ENCODE measurements at regions not wholly inside any gene's neighbourhood (a gene's known extent, or its start where the extent isn't known, plus 50 kb on each side); places are given as distances from the start of the nearest gene placed in this dataset.
"Not testable (repeated sequence)": the region's sequence is repeated elsewhere in the genome, so short reads cannot be mapped to it uniquely, and the experiment has no call there.

DNA sequence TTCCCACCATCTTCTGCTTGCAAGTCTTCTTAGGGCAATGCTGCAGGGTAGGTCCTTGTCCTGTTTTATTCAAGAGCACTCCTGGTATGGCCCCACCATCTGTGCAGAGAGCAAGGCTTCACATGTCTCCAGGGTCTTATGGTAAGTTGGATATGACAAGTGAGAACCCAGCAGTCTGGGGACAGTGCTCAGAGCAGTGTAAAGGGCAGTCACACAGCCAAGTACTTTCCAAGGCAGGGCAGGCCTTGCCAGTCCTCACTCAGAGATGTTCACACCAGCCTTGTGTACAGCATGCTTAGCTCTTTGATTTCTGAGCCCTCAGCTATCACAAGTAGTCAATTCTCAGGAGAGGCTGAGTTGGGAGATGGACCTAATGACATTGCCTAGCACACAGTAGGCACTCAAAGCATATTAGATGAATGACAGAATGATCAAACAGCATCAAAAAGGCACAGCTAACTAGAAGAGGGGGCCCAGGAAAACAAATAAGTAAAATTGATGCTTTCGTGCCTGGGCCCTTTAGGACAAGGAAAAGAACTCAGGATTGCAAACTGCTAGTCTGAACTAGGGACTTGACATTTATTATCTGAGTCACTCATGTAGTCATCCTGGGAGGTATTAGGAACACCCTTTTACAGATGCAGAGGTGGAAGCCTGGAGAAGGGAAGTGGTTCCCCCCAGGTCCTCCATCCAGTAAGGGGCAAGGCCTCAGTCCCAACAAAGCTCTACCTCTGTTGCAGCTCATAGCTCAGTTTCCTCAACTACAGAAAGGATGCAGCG is 86.7 kb upstream of the CTAGE1 start:
- no peak for DNase-seq

DNA sequence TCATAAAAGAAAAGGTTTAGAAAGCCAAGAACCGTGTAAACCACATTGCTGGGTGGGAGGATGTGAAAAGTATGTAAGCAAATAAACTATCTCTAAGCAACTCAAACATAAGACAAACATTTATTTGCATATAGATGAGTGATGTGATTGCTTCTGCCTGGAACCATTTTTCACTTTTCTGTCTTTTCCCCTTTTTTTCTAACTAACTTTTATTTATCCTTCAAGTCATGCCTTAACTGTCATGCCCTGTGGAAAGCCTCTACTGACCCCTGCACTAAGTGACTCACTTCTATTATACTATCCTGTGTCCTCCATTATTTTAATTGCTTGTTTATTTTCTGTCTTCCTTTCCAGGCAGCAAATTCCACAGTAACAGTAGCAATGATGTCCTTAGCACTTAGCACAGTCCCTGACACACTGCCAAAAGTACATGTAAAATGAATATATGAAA is 87.5 kb upstream of the CTAGE1 start:
- no peak for DNase-seq

DNA sequence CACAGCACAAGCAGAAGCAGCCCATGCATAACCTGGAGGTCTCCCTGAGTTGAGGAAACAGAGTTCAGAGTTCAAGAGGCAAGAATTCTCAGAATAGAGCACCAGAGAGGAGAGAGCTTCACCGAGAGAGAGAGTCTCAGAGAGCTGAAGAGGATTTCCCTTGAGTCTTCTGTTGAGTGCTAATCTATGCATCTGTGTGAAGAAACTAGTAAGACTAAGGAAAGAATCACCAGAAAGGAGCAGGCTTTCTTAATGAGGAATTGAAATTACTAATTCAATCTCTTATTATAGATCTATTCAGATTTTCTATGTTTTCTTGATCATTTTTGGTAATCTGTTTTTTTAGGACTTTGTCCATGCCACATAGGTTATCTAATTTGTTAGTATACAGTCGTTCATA is 89.3 kb upstream of the CTAGE1 start:
- no peak for DNase-seq

DNA sequence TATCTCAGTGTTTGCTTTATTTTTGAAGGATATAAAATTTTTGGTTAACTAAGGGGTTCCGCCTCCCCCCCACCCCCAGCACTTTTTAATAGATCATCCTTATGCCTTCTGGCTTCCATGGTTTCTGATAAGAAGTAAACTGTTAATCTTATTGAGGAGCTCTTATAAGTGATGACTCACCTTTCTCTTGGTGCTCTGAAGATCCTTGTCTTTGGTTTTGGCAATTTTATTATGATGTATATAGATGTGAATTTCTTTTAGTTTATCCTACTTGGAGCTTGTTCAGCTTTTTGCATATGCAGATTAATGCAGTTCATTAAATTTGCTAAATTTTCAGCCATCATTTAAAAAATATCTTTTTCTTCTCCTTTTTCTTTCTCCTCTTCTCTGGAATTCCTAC is 91.7 kb upstream of the CTAGE1 start:
- DNase-seq = no peak

DNA sequence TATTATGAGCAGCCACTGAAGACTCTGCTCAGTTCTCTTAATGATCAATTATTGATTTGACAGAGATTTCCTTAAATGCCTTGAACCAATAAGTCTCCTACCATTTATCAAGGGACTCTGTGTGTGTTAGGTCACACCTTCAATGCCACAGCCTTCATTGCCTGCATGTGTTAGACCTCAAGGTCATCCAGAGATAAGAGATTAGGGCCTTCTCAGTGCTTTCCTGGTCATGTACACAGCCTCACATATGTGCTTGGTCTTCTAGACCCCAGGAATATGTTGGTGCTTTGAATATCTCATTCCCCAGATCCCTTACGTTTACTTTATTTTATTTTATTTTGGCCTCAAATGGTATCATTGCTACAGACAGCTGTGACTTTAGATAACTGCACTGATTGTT is 93.0 kb upstream of the CTAGE1 start:
- DNase-seq = no peak

DNA sequence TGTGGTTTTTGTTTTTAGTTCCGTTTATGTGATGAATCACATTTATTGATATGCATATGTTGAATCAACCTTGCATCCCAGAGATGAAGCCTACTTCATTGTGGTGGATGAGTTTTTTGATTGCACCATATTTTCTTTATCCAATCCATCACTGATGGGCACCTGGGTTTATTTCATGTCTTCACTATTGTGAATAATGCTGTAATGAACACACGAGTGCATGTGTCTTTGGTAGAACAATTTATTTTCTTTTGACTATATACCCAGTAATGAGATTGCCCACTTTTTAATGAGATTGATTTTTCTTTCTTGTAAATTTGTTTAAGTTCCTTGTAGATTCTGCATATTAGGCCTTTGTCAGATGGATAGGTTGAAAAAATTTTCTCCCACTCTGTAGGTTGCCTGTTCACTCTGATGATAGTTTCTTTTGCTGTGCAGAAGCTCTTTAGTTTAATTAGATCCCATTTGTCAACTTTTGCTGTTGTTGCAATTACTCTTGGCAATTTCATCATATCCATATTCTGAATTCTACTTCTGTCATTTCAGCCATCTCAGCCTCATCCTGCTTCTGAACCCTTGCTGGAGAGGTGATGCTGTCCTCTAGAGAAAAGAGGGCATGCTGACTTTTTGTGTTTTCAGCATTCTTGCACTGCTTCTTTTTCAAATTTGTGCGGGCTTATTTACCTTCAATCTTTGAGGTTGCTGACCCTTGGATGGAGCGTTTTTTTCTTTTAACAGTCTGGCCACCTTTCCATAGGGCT is 96.2 kb upstream of the CTAGE1 start:
- DNase-seq = no peak

DNA sequence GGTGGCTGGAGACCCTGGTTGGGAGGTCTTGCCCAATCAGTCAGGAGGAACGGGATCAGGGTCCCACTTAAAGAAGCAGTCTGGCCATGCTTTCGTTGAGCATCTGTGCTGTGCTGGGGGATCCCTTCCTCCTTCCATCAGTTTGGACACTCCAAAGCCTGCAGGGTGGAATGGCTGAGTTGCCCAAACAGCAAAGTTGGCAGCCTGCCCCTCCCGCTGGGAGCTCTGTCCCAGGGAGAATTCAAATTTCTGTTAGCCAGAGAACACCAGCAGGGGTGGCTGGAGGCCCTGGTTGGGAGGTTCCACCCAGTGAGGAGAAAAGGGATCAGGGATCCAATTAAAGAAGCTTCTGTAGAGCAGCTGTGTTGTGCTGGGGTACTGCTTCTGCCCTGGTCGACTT is 96.9 kb upstream of the CTAGE1 start:
- no peak for DNase-seq

DNA sequence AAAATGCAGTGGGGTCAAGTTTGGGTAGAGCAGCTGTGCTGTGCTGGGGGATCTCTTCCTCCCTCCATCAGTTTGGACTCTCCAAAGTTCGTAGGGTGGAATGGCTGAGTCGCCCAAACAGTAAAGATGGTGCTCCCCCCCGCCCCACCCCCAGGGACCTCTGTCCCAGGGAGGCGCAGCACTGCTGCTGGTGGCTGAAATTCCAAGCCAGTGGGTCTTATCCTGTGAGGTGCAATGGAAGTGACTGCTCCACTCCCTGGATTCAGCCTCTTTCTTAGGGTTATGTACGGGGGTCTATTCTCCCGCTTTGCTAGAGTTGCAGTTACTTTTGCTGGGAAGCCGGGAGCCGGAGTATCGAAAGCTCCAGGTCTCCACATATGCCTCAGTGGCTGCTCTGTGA is 97.5 kb upstream of the CTAGE1 start:
- no peak for DNase-seq

DNA sequence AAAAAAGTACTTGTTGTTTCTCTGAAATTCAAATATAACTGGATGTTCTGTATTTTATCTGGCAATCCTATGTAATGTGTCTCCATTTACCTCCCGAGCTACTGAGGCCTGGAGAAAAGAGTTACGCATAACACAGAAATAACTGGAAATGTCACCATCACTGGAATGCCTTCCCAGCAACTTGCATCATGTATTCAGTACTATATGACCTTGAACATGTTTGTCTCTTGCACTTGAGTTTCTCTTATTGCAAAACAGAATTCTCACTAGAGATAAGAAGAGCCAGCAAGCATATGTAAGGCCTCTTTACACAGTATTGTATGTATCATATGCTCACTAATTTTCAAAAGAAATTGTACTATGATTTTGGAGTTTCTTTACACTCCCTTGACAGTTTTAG is 99.6 kb upstream of the CTAGE1 start:
- DNase-seq = no peak

DNA sequence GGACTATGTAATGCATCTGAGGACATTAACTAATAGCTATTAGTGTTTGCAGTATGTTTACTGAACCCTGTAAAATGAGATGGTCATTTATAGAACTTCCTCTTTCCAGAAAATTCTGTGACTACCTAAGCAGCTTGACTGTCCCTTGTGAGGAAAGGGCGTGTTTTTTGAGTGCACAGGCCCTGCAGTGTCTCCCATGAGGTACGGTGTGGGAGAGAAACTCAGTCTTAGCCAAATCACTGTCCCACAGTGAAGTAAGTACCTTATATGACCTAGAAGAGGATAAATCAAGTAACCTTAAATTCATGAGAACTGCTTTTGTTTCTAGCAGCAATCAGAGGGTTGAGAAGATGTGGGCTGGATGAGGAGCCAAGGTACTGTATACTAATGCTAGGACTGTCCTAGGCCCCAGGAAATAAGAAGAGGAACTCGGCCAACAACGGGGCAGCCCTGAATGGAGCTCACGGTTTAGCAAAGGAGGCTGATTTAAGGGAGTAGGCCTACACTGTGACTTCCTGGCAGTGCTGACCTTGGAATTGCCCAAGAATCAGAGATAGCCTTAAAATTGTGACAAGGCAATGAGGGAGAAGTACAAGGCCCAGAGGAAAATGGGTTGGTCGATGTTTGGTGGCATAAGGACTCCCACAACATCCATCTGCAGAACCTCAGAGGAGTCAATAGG is 103.5 kb upstream of the CTAGE1 start:
- no peak for DNase-seq

DNA sequence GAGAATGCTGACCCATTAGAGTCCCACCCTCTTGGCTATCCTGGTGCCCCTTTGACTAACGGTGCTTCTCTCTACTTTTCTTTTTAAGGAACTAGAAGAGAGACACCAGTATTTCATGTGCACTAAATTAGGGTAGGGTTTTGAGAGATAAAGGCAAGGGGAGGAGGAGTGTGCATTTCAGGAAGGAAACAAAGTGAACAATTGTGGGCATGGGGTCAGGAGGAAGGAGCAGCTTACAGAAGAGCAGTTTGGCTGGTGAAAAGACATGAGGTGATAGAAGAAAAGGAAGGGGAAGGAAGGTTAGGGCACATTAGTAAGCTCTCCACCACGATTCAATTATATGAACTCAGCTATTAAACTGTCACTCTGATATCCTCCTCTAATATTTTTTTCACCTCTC is 105.8 kb upstream of the CTAGE1 start:
- no peak for DNase-seq

DNA sequence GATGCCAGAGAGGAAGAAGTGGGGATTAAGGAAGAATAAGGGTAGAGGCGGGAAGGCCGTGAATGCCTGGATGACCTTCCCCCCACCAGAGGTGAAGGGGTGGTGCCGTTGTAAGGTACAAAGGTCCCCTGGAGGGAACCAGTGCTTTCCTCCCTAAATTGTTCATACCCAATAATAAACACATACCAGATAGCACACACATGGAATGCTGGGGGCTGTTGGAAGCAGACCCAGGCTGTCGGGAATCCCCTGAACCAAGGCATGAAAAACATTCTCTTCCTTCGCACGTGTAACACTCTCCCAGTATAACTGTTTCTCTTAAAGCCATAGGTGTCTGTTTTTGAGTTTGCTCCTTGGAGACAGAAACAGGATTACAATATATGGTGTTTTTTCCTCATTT is 107.1 kb upstream of the CTAGE1 start:
- no peak for DNase-seq

DNA sequence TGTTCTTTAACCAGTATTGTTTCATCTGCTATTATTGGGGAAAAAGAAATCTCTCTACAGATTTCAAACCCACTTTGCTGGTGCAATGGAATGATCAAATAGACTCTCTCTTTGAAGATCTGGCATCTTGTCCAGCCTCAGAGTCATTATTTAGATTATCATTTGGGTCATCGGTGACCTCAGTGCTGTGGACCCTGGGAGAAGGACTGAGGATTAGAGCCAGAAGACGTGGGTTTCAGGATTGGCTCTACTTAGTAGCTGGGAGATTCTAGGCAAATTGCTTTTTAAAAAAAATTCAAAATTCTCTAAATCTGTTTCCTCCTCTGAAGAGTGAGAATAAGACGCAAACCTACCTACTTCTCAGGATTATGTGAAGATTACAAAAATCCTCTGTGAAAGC is 107.6 kb upstream of the CTAGE1 start:
- DNase-seq = no peak

DNA sequence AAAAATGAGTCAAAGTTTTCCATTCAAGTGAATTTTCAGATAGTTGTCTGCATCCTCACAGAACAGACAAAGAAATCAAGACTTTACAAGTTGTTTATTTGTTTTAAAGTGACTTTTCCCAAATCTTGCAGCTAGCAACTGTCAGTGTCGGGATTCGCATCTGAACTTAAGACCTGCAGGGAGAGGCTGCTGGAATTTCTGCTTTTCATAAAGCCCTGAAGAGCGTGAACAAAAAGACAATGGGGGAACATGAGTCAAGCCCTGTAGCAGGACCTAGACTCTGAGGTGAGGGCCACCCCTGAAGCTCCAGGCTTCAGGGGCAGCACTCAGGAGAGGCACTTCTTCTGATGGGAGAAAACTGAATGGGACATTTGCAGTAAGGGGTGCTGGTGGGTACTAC is 108.2 kb upstream of the CTAGE1 start:
- no peak for DNase-seq

DNA sequence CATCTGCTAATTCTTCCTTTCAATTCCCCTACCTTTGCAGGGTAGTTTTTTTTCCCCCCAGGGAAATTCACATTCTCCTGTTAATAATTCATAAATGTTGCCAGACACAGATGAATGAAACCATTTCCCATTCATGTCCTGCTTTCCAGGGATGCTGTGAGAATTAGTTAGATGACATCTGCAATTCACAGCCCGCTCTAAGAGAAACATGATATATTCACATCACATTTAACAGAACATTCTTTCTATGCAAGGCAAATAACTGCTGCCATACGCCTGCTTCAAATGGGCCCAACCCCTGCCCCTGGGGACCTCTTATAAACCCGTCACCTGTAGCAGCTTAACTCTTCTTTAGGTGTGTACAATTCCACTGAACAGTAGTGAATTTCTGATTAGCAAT is 110.6 kb upstream of the CTAGE1 start:
- DNase-seq = no peak

DNA sequence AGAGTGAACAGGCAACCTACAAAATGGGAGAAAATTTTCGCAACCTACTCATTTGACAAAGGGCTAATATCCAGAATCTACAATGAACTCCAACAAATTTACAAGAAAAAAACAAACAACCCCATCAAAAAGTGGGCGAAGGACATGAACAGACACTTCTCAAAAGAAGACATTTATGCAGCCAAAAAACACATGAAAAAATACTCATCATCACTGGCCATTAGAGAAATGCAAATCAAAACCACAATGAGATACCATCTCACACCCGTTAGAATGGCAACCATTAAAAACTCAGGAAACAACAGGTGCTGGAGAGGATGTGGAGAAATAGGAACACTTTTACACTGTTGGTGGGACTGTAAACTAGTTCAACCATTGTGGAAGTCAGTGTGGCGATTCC is 117.0 kb upstream of the CTAGE1 start:
- not testable (repeated sequence) for DNase-seq

DNA sequence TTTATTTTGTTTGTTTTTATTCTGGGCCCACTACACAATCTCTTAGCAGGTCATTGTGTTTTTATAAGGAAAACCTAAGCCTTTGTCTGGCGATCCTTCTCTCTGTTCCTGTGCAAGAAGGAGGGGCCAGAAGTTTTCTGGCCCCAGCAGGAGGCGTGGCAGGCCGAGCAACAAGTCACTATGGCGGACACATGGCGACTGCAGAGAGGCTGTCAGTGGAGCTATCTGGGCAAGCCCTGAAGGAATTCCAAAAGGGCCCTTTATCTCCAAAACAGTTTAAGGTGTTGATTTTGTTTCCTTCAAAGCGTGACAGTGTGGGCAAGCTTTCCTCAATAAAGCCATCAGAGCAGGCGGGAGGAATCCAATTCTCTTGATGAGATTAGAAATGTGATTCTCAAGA is 118.8 kb upstream of the CTAGE1 start:
- DNase-seq = no peak

DNA sequence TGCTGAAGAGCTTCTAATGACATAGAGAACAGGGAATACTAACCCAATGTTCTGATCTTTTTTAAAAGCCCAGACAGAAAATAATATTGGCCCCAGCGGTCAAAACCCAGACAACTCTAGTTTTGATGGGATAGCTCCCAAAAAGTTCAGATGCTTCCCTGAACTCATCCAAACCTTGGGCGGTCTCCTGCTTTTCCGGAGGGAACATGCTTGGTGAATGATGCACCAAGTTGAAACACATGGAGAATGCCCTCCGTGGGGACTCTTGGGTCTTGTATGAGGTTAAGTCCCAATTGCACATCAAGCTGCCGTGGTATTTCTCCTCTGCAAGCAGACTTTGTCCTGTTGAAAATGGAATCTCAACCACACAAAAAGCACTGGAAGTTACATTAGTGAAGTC is 120.7 kb upstream of the CTAGE1 start:
- no peak for DNase-seq

DNA sequence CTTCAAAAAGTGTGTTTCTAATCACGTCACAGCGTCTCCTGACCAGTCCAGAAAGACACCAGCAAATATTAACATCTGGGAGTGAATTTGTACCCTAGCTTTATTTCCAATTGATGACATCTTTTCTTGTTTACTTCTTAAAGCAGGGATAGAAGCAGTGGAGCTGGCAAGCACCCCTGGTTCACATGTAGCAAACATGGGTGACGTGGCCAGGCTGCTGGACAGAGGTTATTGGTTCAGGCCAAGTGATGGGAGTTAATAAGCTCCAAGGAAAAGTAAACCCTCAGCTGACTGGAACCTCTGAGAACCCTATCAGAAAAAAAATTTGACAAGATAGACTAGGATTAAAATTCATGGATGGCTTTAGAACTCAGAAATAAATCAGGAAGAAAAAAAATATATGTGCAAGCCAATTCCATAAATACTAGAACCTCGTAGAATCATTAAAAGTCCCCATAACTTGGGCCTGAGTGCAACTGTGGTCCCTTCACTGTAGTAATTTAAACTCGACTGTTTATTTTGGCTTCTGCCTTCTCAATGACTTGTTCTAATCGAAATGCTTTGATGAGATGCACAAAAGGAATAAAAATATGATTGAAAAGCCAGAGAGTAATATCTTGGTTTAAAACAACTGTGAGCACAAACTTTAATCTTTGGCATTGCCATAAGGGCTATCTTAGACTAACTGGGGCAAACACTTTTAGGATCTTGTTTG is 121.5 kb upstream of the CTAGE1 start:
- no peak for DNase-seq

DNA sequence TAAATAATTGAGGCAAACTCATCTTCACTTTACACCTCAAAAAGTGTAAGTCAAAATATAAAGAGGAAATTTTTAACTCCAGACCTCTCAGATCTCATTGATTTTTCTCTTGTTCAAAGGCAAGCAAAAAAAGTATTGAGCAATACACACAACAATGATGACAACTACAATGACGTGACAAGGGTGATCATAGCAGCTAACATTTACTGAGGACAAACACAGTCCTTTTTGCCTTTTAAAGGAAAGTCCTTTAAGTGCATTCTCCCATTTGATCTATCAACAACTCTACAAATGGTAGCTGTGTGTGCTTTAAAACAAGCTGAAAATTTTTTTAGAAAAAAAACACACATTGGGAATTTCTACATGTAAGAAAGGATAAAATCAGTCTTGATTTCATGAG is 123.5 kb upstream of the CTAGE1 start:
- no peak for DNase-seq

DNA sequence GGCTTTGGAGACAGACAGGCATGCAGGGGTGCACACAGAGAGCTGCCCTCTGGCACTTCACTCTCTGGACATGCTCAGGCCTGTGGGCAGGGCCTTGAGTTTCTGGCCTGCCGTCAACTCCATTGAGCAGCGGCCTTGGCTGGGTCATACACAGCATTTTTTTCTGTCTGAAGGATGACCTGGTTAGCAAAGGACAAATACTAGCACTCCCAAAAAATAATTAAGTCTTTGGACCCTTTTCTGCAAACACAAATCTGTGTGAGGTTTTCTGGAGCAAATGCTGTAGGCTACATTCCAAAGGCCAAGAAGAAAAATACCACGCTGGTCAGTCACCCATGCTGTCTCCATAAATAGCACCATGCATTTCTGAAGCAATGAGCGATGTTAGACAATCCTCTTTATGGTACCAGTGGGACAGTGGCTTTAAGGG is 124.7 kb upstream of the CTAGE1 start:
- DNase-seq = no peak

DNA sequence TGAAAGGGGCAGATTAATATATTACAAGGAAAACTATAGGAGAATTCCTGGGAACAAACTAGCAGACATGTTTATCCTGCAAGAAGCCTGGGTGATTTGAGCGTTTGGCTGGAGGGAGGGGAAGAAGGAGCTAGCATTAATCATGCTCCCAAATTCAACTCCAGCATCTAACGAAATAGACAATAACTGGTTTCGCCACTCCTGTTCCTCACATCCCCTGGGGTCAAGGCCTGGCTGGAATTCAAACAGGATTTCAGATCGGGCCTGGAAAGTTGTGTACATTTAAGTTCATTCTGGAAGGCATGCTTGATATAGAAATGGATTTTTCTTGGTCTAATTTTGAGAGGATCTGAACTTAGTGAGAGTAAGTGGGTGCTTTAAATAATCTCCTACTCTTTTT is 126.1 kb upstream of the CTAGE1 start:
- DNase-seq = no peak

DNA sequence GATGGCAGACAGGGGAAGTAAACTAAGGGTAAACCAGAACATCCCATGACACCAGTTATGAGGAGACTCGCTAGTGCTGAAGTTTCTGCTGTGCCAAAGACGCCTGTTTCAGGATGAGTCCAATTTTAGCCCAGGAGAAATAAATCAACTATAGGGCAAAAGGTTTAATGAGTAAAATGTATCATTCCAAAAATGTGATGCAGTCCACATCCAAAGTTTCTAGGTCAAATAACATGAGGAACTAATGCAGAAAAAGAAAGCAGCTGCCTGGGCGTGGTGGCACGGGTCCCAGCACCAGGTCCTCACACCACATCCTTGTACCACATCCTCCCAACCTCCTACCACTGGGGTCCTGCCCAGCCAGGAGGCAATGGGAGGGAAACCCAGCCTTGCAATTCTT is 126.9 kb upstream of the CTAGE1 start:
- no peak for DNase-seq
